ENCODE measurements at regions not wholly inside any gene's neighbourhood (a gene's known extent, or its start where the extent isn't known, plus 50 kb on each side); places are given as distances from the start of the nearest gene placed in this dataset.

- TF ChIP-seq, protein P1, sequence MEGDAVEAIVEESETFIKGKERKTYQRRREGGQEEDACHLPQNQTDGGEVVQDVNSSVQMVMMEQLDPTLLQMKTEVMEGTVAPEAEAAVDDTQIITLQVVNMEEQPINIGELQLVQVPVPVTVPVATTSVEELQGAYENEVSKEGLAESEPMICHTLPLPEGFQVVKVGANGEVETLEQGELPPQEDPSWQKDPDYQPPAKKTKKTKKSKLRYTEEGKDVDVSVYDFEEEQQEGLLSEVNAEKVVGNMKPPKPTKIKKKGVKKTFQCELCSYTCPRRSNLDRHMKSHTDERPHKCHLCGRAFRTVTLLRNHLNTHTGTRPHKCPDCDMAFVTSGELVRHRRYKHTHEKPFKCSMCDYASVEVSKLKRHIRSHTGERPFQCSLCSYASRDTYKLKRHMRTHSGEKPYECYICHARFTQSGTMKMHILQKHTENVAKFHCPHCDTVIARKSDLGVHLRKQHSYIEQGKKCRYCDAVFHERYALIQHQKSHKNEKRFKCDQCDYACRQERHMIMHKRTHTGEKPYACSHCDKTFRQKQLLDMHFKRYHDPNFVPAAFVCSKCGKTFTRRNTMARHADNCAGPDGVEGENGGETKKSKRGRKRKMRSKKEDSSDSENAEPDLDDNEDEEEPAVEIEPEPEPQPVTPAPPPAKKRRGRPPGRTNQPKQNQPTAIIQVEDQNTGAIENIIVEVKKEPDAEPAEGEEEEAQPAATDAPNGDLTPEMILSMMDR (IDR thresholded peaks at IDR 0.05) = peak in 1 of 6 experiments; percentile 19
- no peak for TF ChIP-seq POLR2A (IDR thresholded peaks at IDR 0.05)
These were observed 99.7 kb upstream of the MIR17HG start for GRCh38 chr13:91247768-91248167.

Data from esophagus squamous epithelium (tissue), 4 donors.